Adrenal gland (tissue), 9 donors: ENCODE measurements at regions not wholly inside any gene's neighbourhood (a gene's known extent, or its start where the extent isn't known, plus 50 kb on each side); places are given as distances from the start of the nearest gene placed in this dataset.

Experiments
- DNase-seq, 7 donors: peaks; one replicate each; pipeline ENCODE4 v3.0.0-alpha.2; 2019 to 2020
- H3K27ac ChIP-seq, 5 donors: fragments of 200-600 bp; sonication (generic) in 4 of 5; 1 replicate in 3 of 5; 2 replicates in 2 of 5; pipeline versions ENCODE4 v1.5.1 to v1.8.0; 2016 to 2020; ENCODE audit warnings: mild to moderate bottlenecking in 1 of 5
- H3K27me3 ChIP-seq: fragments of 200-600 bp; 2 replicates; pipeline ENCODE4 v1.8.0; 2021
- H3K36me3 ChIP-seq, 2 donors: fragments of 200-600 bp; replicated peaks in 1 of 2; 1 replicate in 1 of 2; 2 replicates in 1 of 2; pipeline versions ENCODE4 v1.5.1 to v1.8.0; 2018 to 2022
- H3K4me1 ChIP-seq, 2 donors: fragments of 200-600 bp; replicated peaks in 1 of 2; 1 replicate in 1 of 2; 2 replicates in 1 of 2; pipeline versions ENCODE4 v1.5.1 to v1.8.0; 2018 to 2021
- H3K4me3 ChIP-seq, 4 donors: fragments of 200-600 bp; sonication (generic) in 3 of 4; one replicate each; pipeline ENCODE4 v1.5.1; 2016 to 2018
- H3K9me3 ChIP-seq, 3 donors: fragments of 200-600 bp; sonication (generic) in 1 of 3; replicated peaks in 1 of 3; 1 replicate in 2 of 3; 2 replicates in 1 of 3; pipeline versions ENCODE4 v1.5.1 to v1.8.0; 2016 to 2021
- POLR2A ChIP-seq, 2 donors: fragments of 450-650 bp; IDR thresholded peaks; one replicate each; pipeline ENCODE4 v1.6.1; 2017; ENCODE audit warnings: antibody characterized with exemption in 2 of 2, mild to moderate bottlenecking in 2 of 2, moderate library complexity in 1 of 2
- WGBS, 4 donors: extraction: QIAGEN DNeasy Blood & Tissue Kit in 2 of 4; methylation state at CpG; one replicate each; pipeline versions ENCODE4 v1.1.5 to v1.1.7; 2013 to 2017; 5-methylcytosine and 5-hydroxymethylcytosine counted together
- intact Hi-C, 2 donors: fragments of 100-400 bp; cut with DNase I; formaldehyde crosslinking; loops; one replicate each; pipeline versions ENCODE4 v1.14.1 to v1.15.0; 2022 to 2023
- TF ChIP-seq, protein P1 (sequence below), 6 experiments: fragments of 450-650 bp in 4 of 6; fragments of 200-600 bp in 2 of 6; sonication (generic) in 1 of 6; IDR thresholded peaks; 1 replicate in 5 of 6; 2 replicates in 1 of 6; pipeline versions ENCODE4 v1.5.1 to v1.8.0; 2016 to 2021; ENCODE audit warnings: antibody characterized with exemption in 6 of 6, mild to moderate bottlenecking in 2 of 6, moderate library complexity in 1 of 6
- donor health status: healthy with polysubstance abuse.
- donor health status: Bipolar disorder and iron deficiency.
- donor health status: DM: yes; HTN: yes; CAD: no.
- donor health status: DM: no; HTN: no; CAD: no.
- donor health status: DM: no; HTN: no; CAD: no.

DNA sequence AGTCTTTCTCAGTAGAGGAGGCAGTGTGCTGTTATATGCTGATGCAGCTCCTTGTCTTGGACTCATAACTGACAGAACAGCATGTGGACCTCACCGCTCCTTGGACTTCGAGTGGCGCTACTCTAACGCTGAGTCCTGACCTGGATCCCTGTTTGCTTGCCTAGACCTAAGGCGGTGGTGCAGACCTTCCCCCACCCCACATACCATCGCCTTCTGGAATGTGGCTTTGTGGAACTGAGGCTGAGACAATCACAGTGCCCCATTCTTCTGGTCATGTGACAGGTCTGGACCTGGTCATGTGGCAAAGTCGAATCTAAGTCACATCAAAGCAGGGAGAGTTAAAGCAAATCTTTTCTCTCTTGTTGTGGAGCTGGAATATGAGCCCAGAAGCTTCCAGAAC lies 190.7 kb upstream of the MKI67 start:
- Histone ChIP-seq H3K27me3 (no peaks in the 10 kb centered on the region), H3K4me3 (no peak overlapping the region), H3K9me3 (no peaks in the 10 kb centered on the region), H3K36me3 (no peaks in the 10 kb centered on the region), H3K27ac (no peak overlapping the region), H3K4me1 (no peaks in the 10 kb centered on the region)
- DNase-seq: no peak
- 79 to 87% (median 82%) methylated on average over 7 of the region's 7 CpGs for WGBS, 4 donors
- intact Hi-C loops: no loop called here
- TF ChIP-seq POLR2A (IDR thresholded peaks at IDR 0.05): no peak
- TF ChIP-seq, protein P1, sequence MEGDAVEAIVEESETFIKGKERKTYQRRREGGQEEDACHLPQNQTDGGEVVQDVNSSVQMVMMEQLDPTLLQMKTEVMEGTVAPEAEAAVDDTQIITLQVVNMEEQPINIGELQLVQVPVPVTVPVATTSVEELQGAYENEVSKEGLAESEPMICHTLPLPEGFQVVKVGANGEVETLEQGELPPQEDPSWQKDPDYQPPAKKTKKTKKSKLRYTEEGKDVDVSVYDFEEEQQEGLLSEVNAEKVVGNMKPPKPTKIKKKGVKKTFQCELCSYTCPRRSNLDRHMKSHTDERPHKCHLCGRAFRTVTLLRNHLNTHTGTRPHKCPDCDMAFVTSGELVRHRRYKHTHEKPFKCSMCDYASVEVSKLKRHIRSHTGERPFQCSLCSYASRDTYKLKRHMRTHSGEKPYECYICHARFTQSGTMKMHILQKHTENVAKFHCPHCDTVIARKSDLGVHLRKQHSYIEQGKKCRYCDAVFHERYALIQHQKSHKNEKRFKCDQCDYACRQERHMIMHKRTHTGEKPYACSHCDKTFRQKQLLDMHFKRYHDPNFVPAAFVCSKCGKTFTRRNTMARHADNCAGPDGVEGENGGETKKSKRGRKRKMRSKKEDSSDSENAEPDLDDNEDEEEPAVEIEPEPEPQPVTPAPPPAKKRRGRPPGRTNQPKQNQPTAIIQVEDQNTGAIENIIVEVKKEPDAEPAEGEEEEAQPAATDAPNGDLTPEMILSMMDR (IDR thresholded peaks at IDR 0.05): no peak

DNA sequence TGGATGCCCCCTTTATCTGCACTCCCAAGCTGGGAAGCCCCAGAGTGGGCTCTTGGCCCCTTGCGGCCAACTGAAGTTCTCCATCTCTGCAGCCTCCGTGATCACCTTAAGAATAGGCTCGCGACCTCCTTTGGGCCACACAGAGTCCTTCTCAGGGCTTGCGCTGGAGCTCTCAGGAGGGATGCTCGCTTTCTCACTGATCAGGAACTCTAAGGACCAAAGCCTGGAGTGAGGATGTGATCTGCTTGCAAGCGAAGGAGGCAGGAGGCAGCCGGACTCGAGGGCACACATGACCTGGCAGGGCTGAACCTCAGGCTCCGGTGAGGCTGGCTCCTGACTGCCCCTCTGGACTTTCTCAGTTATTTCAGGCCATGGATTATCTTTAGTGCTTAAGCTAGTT lies 192.1 kb upstream of the MKI67 start:
- no peak for DNase-seq
- Histone ChIP-seq H3K36me3 (no peaks in the 10 kb centered on the region), H3K4me1 (no peaks in the 10 kb centered on the region), H3K27ac (no peak overlapping the region), H3K4me3 (no peak overlapping the region), H3K9me3 (no peaks in the 10 kb centered on the region), H3K27me3 (no peaks in the 10 kb centered on the region)
- no peak for TF ChIP-seq POLR2A (IDR thresholded peaks at IDR 0.05)
- TF ChIP-seq, protein P1 (IDR thresholded peaks at IDR 0.05): no peak
- intact Hi-C loops: no loop called here
- 75 to 88% (median 83%) methylated on average over 9 to 10 of the region's 10 CpGs for WGBS, 4 donors

DNA sequence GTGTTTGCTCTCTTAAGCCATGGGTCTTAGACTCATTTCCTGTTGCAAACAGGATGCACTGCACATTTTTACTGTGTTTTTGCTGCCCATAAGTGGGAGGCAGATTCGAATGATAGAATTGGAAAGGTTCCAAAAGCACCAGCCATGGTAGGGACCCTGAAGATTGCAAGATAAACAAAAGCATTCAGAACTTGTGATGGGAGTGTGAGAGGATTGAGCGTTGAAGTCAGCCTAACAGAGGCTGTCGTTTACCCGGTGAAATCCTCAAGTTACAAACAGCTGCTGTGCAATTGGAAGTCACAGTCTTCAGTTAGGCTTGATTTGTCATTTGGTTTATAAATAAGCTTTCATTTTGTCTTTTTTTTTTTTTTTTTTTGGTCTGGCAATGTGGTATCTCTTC lies 192.7 kb upstream of the MKI67 start:
- intact Hi-C loops: no loop called here
- Histone ChIP-seq H3K27me3 (no peaks in the 10 kb centered on the region), H3K4me3 (no peak overlapping the region), H3K27ac (no peak overlapping the region), H3K9me3 (no peaks in the 10 kb centered on the region), H3K36me3 (no peaks in the 10 kb centered on the region), H3K4me1 (no peaks in the 10 kb centered on the region)
- WGBS, 4 donors: 49 to 62% (median 56%) methylated on average over 4 of the region's 4 CpGs
- no peak for DNase-seq
- TF ChIP-seq, protein P1 (IDR thresholded peaks at IDR 0.05): no peak
- no peak for TF ChIP-seq POLR2A (IDR thresholded peaks at IDR 0.05)

DNA sequence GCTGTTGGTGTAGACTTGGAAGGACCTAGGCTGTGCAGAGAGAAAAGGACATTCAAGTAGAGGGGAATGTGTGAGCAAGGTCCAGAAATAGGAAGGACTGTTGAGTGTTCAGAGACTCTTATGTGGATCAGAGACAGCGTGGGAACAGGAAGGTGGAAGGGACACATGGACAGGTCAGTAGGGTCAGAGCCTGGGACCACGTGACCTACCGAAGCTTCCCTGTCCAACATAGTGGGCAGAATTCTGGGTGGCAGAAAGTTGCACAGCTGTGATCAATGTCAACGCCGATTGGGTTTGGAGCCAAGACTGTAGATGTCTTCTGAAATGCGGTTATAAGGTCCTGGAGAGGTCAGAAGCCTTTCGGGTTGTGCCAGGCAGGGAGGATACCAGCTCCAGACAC lies 195.9 kb upstream of the MKI67 start:
- no peaks in the 10 kb centered on the region for H3K9me3 ChIP-seq
- DNase-seq: no peak
- no peaks in the 10 kb centered on the region for H3K4me1 ChIP-seq
- intact Hi-C loops: no loop called here
- no peaks in the 10 kb centered on the region for H3K27me3 ChIP-seq
- H3K36me3 ChIP-seq: no peaks in the 10 kb centered on the region
- H3K4me3 ChIP-seq: no peak overlapping the region
- WGBS, 4 donors: 67 to 85% (median 79%) methylated on average over 7 of the region's 7 CpGs
- TF ChIP-seq POLR2A (IDR thresholded peaks at IDR 0.05): no peak
- no peak overlapping the region for H3K27ac ChIP-seq

DNA sequence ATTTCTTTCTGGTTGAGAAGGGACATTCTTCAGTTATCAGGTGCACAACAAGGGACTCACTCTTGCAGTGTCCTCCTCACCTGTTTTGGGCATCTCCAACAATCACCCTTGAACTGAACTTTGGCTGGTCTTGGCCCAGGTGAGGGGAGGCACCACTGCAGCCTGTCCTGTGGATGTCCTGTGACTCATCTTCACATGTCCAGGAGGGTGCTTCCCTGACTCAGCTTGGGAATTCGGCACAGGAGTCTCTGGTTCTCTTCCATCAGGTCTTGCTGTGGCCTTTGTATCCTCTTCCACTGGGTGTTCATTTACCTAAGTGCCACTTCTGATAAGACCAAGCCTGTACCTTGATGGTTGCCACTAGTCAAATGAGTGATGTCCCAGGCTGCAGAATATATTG lies 196.7 kb upstream of the MKI67 start:
- no peaks in the 10 kb centered on the region for H3K27me3 ChIP-seq
- no peaks in the 10 kb centered on the region for H3K4me1 ChIP-seq
- no peak overlapping the region for H3K27ac ChIP-seq
- intact Hi-C loops: no loop called here
- H3K9me3 ChIP-seq: no peaks in the 10 kb centered on the region
- no peaks in the 10 kb centered on the region for H3K36me3 ChIP-seq
- DNase-seq: no peak
- WGBS, 4 donors: 60 to 80% (median 75%) methylated on average over 1 of the region's 1 CpG
- no peak overlapping the region for H3K4me3 ChIP-seq
- TF ChIP-seq, protein P1 (IDR thresholded peaks at IDR 0.05): no peak
- no peak for TF ChIP-seq POLR2A (IDR thresholded peaks at IDR 0.05)
